HG03045 (cell line): ENCODE measurements at regions not wholly inside any gene's neighbourhood (a gene's known extent, or its start where the extent isn't known, plus 50 kb on each side); places are given as distances from the start of the nearest gene placed in this dataset.
"Not testable (repeated sequence)": the region's sequence is repeated elsewhere in the genome, so short reads cannot be mapped to it uniquely, and the experiment has no call there.

Source experiments
- ATAC-seq: cut with Tn5 transposase; IDR thresholded peaks from one replicate; pipeline ENCODE4 v1.9.1; 2021; ENCODE audit warnings: mild to moderate bottlenecking, moderate library complexity; ENCODE audit not compliant: unreplicated experiment

DNA sequence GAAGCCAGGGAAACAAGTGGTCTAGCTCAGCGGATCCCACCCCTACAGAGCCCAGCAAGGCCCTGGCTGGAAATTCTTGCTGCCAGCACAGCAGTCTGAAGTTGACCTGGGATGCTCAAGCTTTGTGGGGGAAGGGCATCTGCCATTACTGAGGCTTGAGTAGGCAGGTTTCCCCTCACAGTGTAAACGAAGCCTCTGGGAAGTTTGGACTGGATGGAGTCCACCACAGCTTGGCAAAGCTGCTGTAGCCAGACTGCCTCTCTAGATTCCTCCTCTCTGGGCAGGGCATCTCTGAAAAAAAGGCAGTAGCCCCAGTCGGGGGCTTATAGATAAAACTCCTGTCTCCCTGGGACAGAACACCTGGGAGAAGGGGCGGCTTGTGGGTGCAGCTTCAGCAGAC lies 365.9 kb upstream of the SALL1 start:
- not testable (repeated sequence) for ATAC-seq

DNA sequence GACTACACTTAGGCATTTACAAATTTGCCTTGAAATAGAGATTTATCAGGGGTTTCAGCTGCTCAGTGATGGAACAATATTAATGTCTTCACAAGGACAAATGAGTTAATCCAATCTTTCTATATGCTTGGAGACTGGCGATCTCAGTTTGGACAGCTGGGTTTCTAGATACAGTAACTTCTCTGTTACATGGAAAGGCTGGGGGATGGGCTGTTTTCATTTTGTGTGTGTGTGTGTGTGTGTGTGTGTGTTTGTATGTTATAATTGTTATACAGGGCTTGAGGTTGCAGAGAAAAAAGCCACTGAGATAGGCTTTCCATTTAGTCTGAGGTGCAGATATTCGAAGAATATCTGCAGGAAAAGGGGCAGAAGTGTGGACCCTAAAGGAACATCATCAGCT lies 359.3 kb upstream of the SALL1 start:
- no peak for ATAC-seq

DNA sequence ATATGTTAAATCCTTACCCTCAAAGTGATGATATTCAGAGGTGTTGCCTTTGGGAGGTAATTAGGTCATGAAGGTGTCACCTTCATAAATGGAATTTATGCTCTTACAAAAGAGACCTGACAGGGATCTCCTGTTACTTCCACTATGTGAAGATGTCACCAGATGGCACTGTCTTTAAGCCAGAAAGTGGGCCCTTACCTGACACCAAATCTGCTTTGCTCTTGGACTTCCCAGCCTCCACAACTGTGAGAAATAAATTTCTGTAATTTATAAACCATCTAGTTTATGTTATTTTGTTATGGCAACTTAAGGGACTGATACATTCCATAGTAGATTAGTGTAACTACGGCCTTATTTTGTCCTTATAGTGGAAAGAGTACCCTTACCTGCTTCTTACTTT lies 358.3 kb upstream of the SALL1 start:
- ATAC-seq = no peak

DNA sequence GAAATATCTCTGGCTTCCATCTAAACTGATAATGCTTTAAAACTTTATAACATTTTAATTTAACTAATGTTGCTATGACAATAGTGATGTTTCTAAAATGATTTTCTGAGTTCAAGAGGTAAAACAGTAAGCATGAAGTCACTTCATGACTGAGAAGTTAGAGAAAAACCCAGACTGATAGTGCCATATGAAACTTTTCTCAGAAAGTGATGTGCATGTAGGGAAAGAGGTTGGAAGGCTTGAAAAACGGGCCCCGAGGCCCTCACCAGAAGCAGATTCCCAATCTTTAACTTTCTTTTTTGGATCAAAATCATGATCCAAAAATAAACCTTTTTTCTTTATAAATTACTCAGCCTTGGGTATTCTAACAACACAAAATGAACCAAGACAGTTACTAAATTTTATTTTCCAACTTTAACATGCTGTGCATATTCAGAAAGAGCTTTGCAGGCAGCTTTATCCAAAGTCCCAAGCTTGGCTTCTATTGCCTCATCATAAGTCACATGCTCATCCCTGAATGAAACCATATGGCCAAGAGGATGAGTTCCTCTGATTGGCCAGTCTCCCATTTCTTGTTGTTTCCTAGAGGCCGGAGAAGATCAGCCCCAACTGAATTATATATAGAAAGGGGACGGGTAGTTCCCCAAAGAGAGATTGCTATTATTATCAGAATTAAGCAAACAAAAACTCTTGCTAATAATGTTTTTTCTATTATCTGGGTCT lies 357.6 kb upstream of the SALL1 start:
- no peak for ATAC-seq

DNA sequence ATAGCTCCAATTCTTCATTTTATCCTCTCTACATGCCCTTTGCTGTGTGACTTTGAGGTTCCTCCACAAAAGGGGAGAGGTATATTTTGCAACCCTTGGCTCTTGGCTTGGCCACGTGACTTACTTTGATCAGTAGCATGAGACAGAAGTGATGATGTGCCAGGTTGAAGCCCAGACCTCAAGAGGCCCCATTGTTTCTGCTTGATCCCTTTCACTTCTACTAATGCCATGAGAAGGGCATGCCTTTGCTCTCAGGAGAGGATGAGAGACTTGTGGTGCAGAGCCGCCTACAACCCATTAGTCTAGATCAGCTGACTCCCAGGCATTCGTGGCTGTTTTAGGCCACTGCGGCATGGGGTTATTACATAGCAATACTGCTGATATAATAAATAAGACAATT lies 356.2 kb upstream of the SALL1 start:
- no peak for ATAC-seq

DNA sequence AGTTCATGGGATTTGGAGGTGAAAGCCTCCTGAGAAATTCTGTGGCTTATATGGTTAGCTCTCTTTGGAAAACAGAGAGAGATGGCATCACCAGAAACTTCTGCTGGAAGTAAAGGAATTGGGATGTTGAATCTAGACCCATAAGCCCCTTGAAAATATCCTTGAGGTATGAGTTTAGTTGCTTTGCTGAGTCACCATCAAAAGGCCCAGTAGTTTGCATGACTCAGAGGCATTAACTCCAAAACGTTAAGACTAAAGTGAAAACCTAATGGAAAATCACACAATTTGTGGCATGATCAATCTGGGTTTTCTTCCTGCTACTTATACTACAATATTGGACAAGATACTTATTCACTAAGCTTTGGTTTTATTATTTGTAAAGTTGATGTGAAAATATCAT lies 349.2 kb upstream of the SALL1 start:
- no peak for ATAC-seq

DNA sequence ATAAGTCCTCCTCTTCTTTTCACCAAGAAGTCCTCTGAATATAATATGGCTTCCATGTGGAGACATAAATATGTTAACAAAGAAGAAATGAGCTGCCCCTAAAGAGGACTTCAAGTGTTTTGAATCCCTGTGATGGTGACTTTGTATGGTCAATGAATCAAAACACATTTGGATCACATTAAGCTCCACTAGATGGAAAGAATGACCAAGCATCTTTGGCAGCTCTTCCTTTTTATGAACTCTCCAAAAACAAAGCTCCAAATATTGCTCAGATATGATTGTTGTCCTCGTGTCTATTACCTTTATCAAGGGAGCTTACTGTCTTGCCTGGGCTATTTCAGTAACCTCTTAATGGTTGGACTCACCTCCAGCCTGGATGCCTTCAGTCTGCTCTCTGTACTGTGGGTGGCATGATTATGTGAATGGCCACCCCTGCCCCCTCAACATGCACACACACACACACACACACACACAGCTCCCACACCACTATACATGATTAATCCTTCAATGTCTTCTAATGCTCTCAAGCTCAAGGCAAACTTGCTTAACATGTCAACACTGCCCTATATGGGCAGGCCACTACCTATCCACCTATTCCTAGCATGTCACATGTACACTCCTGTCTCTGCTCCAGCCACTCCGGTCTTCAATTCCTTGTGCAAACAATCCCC lies 346.6 kb upstream of the SALL1 start:
- no peak for ATAC-seq

DNA sequence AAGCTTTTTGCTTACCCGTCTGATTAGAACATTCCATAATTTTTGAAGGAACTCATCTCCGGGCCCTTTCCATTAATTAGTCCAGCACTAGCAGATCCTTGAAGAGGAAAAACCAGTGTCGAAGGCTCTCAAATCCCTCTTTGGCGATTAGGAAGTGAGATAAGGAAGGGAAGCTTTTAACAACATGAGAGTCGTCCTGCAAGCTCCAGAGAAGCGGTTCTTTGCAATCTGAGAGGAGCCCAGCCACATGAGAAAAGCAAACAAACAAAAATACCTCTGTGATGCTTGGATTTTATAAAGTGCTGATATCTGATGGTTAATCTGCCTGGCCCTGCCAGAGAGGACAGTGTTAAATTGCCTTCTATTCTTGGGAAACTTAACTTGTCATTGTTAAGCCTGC lies 339.8 kb upstream of the SALL1 start:
- ATAC-seq = no peak

DNA sequence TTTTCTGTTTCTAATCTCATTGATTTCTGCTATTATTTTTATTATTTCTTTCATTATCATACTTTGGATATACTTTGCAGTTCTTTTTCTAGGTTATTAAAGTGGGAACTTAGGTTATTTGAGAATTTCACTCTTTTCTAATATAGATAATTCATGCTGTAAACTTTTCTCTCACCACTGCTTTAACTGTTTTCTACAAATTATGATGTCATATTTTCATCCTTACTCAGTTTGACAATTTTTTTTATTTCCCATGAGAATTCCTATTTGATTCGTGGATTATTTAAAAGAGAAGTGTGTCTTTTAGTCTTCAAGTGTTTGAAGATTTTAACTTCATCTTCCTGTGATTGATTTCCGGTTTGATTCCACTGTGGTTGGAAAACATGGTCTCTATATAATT lies 336.8 kb upstream of the SALL1 start:
- ATAC-seq = no peak

DNA sequence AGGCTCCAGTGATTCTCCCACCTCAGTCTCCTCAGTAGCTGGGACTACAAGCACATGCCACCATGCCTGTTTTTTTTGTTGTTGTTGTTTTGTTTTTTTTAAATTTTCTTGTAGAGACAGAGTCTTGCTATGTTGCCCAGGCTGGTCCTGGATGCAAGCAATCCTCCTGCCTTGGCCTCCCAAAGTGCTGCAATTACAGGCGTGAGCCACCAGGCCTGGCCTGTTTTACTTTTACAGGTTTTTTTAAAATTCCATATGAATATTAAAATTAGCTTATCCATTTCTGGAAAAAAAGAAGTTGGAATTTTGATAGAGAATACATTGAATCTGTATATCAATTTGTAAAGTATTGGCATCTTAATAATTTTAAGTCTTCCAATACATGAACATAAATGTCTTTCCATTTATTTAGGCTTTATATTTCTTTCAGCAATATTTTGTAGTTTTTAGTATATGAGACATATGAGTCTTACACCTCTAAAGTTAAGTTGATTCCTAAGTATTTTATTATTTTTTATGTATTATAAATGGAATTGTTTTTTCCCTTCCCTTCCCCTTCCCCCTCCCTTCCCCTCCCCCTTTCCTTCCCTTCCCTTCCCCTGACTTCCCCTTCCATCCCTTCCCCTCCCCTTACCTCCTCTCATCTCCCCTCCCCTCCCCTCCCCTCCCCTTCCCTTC lies 323.5 kb upstream of the SALL1 start:
- no peak for ATAC-seq

DNA sequence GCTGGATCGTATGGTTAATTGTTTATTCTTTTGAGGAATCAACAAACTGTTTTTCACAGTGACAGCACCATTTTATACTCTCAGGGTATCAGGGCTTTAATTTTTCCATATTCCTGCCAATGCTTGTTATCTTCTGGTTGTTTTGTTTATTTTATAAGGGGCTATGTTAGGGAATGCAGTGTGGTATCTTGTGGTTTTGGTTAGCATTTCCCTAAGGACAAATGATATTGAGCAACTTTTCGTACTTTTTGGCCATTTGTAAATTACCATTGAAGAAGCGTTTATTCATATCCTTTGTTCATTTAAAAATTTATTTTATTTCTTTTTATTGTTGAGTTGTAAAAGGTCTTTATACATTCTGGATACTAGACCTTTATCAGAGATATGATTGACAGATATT lies 322.0 kb upstream of the SALL1 start:
- ATAC-seq = no peak

DNA sequence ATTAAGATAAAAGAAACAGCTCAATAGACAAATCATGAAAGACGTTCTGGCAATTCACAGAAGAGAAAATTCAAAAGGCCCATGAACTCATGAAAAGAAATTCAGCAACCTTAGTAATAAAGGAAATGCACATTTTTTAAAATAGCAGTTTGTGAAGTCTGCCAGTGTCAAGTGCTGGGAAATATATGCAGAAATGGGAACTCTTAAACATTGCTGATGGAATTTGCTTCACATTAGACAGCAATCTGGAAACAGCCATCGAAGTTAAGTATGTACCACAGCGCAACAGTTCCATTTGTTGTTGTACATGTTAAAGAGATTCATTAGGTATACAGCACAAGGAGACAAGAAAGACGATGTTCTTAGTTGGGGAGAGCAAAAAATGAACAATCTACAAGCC lies 319.4 kb upstream of the SALL1 start:
- no peak for ATAC-seq

DNA sequence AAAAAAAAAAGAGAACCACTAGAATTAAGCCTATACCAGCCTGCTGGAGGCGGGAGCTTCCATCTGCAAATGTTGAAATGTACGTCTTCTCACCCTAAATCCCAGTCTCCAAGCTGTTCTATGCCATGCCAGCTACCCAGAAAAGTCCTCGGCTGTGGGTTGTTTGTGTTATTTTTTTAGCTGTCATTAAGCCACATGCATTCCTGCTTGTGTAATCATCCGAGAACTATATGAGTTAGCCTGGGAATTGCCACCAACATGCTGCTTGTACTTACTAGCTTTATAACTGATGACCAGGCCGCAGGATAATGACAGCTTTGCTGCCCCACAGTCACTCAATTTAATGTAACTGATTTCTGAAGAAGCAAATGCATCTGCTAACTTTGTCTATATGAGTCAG lies 313.9 kb upstream of the SALL1 start:
- ATAC-seq = no peak

DNA sequence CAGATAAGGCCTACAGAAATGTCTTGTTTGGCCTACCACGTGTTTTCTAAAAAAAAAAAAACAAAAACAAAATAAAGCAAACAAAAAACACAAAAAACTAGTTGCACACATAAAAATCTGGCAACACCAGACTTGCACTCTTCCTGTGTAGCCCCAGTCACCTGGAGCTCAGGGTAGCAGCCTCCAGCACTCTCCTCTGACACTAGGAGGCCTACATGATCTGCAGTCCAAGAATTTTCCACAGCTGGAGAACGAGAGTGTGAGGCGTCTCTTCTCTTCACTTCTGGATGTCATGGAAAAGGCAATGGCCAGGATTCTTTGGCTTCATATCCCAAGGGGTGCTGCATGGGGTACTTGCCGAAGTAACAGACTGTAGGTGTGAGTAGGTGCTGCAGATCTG lies 310.2 kb upstream of the SALL1 start:
- ATAC-seq = no peak

DNA sequence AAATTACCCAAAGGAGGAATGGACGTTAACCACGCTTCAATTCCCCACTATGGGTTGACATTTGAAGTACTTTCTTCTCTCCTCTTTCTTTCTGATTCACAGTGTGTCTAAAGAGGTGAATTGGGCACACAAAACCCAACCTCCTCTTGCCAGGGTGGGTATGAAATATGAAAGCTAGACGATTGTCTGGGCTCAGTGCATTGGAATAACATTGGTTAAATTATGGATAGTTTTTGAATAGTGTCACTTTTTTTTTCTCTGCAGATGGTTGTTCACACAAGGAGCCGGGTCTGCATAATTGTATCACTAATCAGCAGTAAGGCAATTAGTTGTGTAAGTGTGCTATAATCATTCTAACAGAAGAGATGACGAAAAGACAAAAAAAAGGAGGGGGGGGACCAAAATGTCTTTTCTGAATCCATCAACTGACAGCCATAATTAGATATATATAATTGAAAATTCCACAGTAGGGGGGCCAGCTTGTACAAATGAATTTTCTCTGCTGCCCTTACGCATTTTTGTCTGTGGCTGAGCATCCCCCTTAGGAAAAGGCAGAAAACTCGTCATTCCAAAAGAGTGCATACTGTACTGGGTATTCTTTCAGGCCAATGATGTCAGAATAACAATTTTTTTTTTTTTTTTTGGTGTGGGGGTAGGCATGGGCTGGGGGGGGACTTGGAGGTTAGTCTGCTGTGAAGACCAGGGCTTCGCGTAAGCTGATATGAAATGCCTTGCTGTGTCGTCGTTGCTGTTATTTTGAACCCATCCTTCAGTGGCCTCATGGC lies 307.5 kb upstream of the SALL1 start:
- ATAC-seq = no peak

DNA sequence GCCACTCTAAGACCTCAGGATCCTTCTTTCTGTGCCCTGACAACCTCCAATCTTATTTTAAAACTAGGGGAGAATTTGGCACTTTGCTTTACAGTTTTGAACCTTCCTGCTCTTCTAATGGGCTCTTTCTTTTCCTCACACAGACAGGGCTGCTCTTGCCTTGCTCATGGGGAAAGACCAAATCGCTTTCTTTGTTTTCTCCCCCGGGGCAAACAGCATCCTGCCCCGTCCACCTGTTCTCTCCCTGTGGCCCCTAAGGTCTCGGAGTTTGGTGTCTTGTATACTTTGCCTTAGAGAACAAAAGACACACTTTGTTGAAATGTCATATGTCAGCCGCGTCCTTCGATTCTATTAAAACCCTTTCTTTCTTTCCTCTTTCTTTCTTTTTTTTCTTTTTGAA lies 306.7 kb upstream of the SALL1 start:
- no peak for ATAC-seq

DNA sequence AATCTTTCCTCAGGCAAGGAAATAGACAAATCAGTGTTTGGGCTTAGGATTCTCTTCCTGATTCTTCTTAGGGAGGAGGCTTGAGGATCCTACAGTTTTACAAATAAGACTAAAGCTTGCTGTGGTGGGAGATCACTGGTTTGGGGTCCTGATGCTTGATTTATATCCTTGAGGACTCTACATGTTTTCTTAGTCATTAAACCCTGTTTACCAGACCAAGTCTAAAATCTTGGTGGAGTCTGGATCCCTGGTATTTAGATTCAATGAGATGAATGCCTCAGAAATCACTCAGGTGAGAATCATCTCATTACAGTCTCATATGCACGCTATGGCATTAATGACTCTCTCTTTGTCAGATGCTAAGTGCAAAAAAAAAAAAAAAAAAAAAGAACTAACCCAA lies 304.3 kb upstream of the SALL1 start:
- ATAC-seq = no peak

DNA sequence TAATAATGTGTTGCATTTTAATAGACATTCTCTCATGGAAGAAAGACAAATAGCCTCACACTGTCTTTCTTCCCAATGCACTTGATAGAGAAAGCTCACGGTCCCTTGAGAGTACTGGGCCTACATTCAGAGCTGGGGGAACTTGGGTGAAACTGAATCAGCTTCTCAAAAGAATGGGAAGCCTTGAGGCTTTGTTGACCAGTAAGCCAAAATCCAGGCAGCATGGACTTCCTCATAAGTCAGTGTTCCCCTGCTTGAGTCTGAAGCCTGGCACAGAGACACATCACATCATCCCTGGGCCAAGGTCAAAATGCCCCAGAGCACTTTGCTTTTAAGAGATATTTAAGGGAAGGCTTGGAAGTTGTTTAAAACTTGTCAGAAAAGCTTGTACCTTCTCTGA lies 302.2 kb upstream of the SALL1 start:
- ATAC-seq = no peak

DNA sequence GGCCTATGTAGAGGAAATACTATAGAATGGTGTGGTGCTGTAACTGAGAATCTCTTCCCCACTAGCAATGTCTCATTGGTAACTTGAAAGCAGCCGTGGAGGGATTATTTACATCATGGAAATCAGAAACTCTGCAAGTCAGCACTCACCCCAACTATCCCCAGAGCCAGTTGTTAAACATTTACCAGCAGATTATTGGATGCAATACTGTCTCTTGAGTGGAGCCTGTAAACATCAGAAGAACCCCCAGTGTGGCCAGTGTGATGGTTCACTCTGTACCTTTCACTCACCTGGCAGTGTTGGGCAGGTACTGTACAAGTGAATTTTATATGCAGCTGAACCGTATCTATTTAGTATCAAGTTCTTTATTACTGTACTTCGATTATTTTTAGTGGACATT lies 299.8 kb upstream of the SALL1 start:
- no peak for ATAC-seq

DNA sequence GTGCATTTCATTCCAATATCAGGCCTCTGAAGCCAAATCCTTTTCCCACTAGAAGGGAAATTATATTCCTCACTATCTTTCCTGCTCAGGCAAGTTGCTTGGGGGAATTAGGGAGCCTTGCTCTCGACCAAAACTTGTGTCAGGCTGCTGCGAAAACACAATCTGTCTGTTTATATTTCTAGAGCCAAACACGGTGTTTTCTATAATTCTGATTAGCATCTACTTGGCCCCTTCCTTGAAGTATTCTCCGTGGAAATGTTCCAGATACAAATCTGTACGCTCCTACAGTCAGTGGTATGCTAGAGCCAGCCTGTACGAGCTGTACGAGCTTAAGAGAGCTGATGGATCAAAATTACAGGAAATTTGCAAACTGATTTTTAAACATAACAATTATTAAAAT lies 299.3 kb upstream of the SALL1 start:
- ATAC-seq = no peak

DNA sequence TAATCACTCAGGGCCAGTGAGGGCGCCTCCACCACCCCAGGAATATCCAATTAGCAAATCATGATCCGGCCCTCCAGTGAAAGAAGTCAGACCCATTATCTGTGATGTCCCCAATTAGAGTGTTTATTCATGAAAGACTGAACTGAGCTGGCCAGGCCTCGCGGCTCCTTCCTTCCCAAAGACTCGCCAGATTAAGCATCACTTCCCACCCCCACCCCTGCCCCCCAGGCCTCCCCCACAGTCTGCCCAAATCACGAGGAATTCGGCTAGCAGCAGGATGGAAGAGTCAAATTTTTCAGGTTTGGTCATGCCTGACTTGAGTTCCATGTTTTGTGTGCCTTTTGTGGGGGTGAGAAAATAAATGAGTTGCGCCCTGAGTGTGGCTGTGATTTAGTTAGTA lies 298.4 kb upstream of the SALL1 start:
- no peak for ATAC-seq

DNA sequence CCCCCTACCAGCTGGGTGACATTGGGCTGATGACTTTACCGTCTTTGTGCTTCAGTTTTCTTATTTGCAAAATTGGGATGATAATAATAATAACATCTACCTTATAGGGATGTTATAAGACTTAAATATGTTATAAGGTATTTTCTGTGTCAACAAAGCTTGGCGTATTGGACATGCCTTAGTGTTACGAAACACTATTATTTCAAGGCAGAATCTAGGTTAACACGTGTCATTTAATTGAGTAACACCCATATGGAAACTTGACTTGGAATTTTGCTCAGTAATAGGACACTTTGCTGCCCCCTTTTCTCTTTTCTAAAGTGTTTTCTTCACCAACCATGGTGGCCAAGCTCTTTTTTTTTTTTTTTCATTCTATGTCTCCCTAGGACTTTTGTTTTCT lies 294.2 kb upstream of the SALL1 start:
- ATAC-seq = no peak
